Stimulated activated CD8-positive, alpha-beta memory T cell treated with anti-CD3 and anti-CD28 coated beads, Interleukin-15, amount 100 ng/mL, for 1 hour (primary cell): ENCODE measurements at regions not wholly inside any gene's neighbourhood (a gene's known extent, or its start where the extent isn't known, plus 50 kb on each side); places are given as distances from the start of the nearest gene placed in this dataset.
"Not testable (repeated sequence)": the region's sequence is repeated elsewhere in the genome, so short reads cannot be mapped to it uniquely, and the experiment has no call there.

Experiments used
- DNase-seq: peaks from one replicate; pipeline ENCODE4 v3.0.0-alpha.2; 2020; ENCODE audit warnings: low read depth

GRCh38 chr14:71165121-71166031 lies 258.1 kb downstream of the PCNX1 start:
- no peak for DNase-seq

GRCh38 chr14:71166180-71166837 lies 259.1 kb downstream of the PCNX1 start:
- no peak for DNase-seq

GRCh38 chr14:71167325-71167950 lies 260.2 kb downstream of the PCNX1 start:
- DNase-seq, result not testable (repeated sequence)

GRCh38 chr14:71168161-71168560 lies 260.9 kb downstream of the PCNX1 start:
- DNase-seq, result not testable (repeated sequence)

GRCh38 chr14:71168564-71169427 lies 261.5 kb downstream of the PCNX1 start:
- no peak for DNase-seq

GRCh38 chr14:71169861-71170260 lies 262.6 kb downstream of the PCNX1 start:
- DNase-seq, result no peak

- no peak for DNase-seq
Measured at GRCh38 chr14:71175491-71175890, 268.2 kb downstream of the PCNX1 start.

GRCh38 chr14:71179066-71179465 lies 271.8 kb downstream of the PCNX1 start:
- DNase-seq, result no peak

GRCh38 chr14:71180397-71180796 lies 273.1 kb downstream of the PCNX1 start:
- DNase-seq, result no peak

GRCh38 chr14:71181215-71182003 lies 274.1 kb downstream of the PCNX1 start:
- DNase-seq, result no peak

GRCh38 chr14:71183876-71184689 lies 276.8 kb downstream of the PCNX1 start:
- no peak for DNase-seq

- DNase-seq, result no peak
Measured at GRCh38 chr14:71185637-71186036, 278.4 kb downstream of the PCNX1 start.

- DNase-seq, result no peak
Measured at GRCh38 chr14:71187633-71188356, 280.5 kb downstream of the PCNX1 start.

GRCh38 chr14:71190770-71191374 lies 283.6 kb downstream of the PCNX1 start:
- no peak for DNase-seq

- DNase-seq, result no peak
Measured at GRCh38 chr14:71193663-71194062, 286.4 kb downstream of the PCNX1 start.

- no peak for DNase-seq
Measured at GRCh38 chr14:71194251-71194650, 287.0 kb downstream of the PCNX1 start.

GRCh38 chr14:71196921-71197320 lies 289.7 kb downstream of the PCNX1 start:
- DNase-seq, result no peak

GRCh38 chr14:71198687-71199086 lies 291.4 kb downstream of the PCNX1 start:
- no peak for DNase-seq

GRCh38 chr14:71201840-71202239 lies 294.6 kb downstream of the PCNX1 start:
- DNase-seq, result no peak
